ENCODE measurements at regions not wholly inside any gene's neighbourhood (a gene's known extent, or its start where the extent isn't known, plus 50 kb on each side); places are given as distances from the start of the nearest gene placed in this dataset.
"Not testable (repeated sequence)": the region's sequence is repeated elsewhere in the genome, so short reads cannot be mapped to it uniquely, and the experiment has no call there.

DNA sequence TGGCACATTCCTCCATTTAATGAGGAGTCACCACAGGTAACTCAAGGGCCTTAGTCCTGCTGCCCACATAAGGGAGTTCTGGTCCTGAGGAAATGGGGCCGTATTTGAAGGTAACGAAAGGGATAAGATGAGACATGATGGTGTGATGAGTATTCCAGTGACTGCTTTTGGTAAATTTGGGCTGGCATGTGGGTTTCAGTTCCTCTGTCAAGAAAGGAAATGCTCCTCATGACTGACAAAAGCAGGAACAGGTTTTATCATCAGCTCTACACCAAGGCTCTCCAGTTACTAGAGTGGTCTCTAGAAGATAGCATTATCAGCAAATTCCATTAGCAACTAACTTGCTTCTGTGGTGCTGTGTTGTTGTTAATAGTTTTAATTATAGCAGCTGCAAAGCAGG is 161.8 kb upstream of the PTPN20 start:
- DNase-seq: not testable (repeated sequence)

DNA sequence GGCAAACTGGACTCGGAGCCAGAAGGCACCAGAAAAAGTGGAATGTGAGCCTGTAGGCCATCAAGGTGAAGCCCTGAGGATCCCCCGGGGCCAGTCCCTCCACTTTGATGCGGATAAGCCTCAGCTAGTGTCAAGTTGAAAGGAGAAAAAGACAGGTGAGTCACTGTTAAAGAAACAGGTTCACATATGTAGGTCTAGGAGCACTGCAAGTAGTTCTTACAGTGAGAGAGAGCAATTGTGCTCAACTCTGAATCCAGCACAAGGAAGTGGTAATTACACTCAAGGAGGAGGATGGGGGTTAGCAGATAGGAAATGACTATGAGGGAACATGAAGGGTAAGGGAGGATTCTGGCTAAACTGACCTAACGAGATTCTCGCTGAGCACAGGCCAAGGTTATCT is 157.5 kb upstream of the PTPN20 start:
- DNase-seq: not testable (repeated sequence)

DNA sequence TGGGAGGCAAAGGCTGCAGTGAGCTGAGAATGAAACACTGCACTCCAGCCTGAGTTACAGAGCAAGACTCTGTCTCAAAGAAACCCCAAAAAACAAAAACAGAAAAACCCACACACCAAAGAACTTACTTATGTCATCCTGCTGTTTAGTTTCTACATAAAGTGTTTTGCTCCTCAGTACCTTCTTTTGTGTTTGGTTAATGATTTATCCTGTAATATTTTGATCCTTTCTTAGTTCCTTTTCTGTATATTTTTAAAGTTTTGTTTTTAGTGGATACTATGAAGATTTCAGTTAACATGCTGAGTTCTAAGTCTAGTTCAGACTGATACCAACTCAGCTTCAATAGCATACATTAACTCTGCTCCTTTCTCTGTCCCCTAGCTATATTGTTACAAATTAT is 149.8 kb upstream of the PTPN20 start:
- DNase-seq: not testable (repeated sequence)

DNA sequence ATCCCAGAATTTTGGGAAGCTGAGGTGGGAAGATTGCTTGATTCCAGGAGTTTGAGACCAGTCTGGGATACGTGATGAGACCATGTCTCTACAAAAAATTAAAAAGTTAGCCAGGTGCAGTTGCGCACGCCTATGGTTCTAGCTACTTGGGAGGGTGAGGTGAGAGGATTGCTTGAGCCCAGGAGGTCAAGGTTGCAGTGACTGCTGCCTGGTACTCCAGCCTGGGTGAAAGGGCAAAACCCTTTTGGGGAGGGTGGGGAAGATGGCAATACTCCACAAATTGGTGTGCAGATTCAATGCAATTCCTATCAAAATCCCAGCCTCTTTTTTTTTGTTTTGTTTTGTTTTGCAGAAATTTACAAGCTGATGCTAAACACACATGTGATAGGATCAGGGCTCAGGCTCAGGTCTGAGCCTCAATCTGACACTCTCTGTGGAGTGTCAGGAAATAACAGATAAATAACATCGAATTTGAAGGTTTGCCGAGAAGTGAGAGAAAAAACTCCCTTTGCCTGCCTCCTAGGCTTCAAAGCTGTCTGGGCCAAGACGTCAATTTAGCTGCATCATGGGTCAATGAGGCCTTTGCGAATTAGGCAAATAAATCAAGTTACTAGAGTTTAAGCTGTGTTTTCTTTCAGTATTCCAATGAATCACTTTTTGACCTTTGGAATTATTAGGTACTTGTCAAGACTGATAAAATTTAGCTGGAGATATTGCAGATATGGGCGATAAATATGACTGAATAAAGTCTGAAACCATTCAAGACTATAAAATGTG is 142.5 kb upstream of the PTPN20 start:
- not testable (repeated sequence) for DNase-seq

GRCh38 chr10:46773178-46773896 is 137.9 kb upstream of the PTPN20 start:
- not testable (repeated sequence) for DNase-seq

DNA sequence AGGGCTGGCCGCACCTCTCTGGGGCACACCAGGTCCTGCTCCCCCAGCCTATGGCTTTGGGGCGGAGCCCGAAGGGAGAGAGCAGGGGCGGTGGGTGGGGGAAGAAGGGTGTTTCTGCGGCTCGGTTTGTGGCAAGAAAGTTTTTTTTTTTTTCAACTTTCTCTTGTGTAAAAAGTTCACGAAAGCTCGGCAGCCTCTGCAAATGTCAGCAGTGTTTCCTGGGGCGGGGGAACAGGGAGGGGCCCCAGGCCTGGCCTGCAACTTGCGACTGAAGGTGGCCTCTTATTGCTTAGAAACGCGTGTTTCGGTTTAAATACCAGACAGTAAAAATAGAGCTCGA is 137.4 kb upstream of the PTPN20 start:
- not testable (repeated sequence) for DNase-seq

DNA sequence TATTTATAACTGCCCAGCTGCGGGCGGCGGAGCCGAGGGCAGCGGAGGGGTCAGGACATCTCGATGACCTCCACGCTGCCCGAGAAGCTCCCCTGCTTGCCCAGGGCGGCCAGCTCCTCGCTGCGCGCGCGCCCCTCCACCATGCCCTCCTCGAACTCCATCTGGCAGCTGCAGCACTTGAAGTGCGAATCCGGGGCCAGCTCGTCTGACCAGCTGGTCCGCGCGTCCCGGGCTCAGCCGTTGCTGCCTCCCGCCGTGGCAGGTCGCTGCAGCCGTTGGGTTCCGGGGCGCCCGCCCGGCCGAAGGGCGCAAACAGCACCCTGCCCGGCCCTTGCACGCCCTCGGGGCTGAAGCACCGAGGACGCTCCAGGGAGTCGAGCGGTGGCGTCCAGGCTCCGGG is 136.9 kb upstream of the PTPN20 start:
- not testable (repeated sequence) for DNase-seq

GRCh38 chr10:46774945-46775667 is 136.1 kb upstream of the PTPN20 start:
- DNase-seq: not testable (repeated sequence)

- not testable (repeated sequence) for DNase-seq
These were observed 135.6 kb upstream of the PTPN20 start for GRCh38 chr10:46775668-46776059.

GRCh38 chr10:46779571-46779970 is 131.7 kb upstream of the PTPN20 start:
- not testable (repeated sequence) for DNase-seq

DNA sequence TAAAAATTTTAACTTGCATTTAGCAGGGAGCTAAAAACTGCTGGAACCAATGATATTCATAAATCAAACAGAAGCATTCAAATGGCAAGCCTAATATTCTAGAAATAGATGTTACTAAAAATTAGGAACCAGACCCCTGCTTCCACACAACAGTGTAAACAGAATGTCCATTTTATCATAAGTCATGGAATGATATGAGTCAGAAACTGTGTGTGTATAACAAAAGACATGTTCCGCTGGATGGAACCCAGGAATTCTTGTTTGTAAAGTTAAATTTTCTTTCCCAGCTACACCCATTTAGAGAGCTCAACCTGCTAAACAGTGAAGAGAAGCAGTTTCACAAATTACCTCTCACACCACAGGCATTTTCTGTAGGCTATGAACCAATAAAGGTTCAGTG is 131.1 kb upstream of the PTPN20 start:
- not testable (repeated sequence) for DNase-seq

GRCh38 chr10:46781001-46781400 is 130.2 kb upstream of the PTPN20 start:
- not testable (repeated sequence) for DNase-seq

DNA sequence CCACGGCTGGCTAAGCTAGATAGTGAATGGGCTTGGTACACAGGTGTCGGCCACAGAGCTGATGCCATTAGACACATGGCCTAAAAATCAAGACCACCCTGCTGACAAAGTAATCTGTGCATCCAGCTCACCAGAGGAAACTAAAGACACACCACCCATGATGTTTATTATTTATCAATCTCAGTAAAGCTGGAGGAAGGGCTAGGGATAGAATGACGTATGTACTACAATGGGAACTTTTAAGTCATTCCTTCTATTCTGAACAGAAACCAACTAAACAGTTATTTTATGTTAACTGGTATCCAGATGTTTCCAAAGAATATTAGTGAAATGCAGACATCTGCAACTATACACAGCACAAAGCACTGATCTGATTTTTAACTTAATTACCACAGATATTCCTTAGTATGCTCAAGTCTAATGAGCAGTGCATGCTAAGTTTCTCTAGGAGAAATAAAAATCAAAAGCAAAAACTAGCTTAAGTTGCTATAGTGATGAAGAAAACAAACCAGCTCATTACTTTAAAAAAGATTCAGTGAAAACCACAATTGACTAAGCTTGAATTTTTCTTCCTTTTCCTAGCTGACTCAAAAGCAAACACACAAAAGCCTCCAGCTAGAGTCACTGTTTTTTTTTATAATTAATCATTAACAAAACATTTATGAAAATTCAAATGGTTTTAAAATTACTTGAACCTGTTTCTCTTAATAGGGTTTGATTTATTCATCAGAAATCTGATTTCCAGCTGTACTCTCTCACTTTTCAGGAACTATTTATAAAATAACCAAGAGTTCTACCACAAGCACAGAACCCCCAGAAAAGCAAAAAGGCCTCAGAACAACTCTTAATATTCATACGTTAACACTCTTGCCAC is 129.0 kb upstream of the PTPN20 start:
- not testable (repeated sequence) for DNase-seq

DNA sequence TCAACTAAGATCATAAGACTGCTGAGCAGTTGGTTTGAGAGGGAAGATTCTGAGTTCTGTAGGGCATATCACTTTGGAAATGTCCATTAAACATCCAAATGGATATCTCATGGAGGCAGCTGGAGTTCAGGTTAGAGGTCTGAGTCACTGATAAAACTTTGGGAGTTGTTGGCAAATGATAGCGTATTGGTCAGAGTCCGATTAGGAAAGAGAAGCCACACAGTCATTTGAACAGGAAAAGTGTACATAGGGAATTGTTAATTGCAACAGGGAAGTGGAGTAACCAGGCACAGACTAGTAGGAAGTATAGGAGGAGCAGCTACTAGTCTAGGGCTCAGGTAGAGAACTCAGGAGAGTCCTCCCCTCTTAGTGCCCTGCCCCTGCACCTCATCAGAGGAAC is 126.6 kb upstream of the PTPN20 start:
- DNase-seq: not testable (repeated sequence)

DNA sequence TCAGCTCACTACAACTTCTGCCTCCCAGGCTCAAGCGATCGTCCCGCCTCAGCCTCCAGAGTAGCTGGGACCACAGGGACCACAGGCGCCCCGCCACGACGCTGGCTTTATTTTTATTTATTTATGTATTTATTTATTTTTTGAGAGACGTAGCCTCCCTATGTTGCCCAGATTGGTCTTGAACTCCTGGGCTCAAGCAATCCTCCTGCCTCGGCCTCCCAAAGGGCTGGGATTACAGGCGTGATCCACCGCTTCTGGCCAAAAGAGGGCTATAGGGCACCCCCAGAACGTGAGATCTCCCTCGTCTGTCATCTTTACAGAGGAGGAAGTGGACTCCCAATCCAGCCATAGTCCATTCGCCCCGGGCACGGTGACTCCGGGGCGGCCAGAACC is 125.1 kb upstream of the PTPN20 start:
- not testable (repeated sequence) for DNase-seq

DNA sequence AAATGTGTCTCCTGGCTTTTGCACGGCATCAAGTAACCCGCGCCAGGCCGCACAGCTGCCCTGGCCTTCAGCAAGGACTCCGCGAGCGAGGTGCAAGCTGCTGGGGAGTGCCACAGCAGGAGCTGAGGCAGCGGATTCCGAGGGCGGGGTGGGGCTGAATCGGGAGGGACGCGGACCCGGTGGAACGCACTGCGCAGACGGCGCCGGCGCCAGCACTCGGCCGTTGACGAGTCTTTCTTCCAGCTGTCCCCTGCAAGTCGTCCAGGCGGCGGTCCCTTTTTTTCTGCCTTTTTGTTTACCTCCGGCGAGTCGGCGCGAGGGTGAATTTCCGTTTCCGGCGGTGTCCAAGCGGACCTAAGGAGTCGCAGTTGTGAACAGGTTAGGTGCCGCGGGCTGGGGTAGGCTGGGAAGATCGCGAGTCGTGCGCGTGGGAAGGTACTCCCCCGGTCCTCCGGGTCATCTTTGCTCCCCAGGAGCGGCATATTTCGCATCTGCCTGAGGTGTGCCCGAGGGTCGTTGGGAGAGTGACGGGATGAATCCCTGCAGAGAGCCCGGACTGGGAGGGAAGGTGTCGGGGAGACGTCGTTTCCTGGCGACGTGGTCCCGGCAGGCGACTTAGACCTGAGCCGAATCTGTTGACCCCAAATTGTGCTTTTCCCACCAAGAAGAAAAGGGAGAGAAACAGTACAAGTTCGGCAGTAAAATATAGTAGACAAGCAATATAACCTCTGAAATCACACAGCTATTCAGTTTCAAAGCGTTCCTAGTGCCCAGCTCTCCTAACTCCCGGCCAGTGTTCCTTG is 124.5 kb upstream of the PTPN20 start:
- peak; percentile 51 to 76 for DNase-seq

DNA sequence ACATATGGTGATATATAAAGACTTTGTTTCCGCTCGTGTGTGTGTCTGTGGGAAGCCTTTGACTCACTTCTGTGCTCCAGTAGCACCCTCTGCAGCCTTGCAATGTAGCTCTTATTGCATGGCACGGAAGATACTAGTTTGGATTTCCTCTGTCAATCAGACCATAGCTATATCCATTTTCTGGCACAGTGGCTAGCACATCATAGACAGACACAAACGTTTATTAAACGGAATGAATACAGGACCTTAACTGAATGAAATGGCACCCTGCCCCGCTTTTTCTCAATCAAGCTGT is 124.0 kb upstream of the PTPN20 start:
- DNase-seq: peak; percentile 0 to 18

GRCh38 chr10:46792657-46793357 is 118.4 kb upstream of the PTPN20 start:
- DNase-seq: not testable (repeated sequence)

DNA sequence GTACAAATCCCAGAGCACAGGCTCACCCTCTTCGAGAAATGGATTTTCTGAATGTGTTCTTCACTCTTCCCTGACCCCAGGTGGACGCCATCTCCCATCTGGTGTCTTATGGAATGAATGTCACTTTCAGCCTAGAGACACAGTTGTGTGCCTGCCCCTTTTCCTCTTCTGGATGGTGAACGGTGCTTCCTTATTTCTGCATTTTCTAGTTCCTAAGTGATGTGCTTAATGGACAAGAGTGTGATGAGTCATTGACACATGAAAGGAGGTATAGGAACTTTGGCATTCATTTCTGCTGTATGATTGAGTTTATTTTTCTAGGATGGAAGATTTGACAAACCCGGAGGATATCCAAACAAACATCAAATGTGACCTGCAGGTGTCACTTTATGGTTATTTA is 114.9 kb upstream of the PTPN20 start:
- not testable (repeated sequence) for DNase-seq

DNA sequence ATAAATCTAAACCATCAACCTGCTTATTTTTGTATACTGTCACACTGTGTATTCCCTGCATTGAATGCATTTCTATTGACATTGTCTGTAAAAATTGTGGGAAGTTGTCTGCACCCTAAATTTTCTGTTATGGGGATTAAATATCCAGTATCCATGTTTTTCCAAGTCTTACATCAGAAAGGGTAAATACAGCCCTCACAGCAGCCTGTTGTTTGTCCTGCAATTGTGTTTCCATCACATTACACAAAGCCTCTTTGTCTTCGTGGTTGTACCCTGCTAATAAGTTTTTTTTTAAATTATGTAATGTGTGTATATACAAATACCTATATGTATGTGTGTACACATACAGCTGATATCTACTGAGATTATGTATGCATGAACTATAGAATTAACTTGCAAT is 109.2 kb upstream of the PTPN20 start:
- peak; percentile 24 to 27 for DNase-seq

DNA sequence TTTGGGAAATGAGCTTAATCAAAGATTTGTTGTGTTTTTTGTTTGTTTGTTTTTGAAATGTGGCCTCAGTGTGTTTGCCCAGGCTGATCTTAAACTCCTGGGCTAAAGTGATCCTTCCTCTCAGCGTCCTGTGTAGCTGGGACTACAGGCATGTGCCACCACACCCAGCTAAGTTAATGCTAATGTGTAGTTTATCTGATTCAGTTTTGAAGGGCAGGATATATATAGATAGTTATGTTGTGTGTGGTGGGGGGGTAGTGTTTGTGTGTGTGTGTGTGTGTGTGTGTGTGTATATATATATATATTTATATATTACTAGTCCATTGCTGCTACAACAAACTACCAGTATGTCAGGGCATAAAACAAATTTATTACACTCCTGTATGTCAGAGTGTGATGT is 108.1 kb upstream of the PTPN20 start:
- DNase-seq: not testable (repeated sequence)
